ENCODE measurements at regions not wholly inside any gene's neighbourhood (a gene's known extent, or its start where the extent isn't known, plus 50 kb on each side); places are given as distances from the start of the nearest gene placed in this dataset.
A peak's percentile ranks its signal among the peaks of the same experiment; 100 is the strongest.

- DNase-seq = no peak
Measured at GRCh38 chr3:40848421-40848820, 323.7 kb downstream of the ZNF621 start.

DNA sequence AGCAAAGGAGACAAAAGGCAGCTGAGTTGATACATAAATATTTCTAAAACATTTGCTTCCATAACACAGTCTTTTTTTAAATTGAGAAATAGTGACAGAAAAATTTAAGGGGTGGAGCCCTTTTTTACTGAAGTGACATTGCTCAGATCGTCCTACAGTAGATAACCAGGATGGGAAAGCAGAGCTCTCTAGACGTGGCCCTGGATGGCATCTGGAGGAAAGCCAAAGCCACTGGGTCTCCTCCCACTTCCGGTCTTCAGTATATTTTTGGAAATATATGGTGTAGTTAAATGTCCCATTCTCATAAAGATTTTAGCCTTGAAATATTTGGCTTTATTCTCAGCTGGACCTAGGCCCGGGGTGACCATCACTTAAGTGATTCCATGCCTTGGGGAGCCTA is 326.1 kb downstream of the ZNF621 start:
- no peak for DNase-seq

DNA sequence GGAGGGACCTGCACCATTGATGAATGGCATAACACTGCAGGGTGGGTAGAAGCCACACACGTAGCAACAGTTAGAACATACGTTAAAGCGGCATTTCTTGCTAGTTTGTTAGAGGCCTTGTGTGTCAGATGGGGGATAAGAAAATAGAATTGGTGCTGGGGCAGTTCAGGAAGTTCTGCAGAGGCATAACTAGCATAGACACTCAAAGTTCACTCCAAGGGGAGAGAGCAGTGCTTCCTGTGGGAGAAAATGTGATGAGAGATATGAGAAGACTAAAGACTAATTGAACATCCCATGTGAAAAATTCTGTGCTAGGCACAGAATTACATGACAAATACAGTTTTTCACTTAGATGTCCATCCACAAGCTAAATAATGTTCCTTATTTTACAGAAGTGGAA is 327.1 kb downstream of the ZNF621 start:
- no peak for DNase-seq

DNA sequence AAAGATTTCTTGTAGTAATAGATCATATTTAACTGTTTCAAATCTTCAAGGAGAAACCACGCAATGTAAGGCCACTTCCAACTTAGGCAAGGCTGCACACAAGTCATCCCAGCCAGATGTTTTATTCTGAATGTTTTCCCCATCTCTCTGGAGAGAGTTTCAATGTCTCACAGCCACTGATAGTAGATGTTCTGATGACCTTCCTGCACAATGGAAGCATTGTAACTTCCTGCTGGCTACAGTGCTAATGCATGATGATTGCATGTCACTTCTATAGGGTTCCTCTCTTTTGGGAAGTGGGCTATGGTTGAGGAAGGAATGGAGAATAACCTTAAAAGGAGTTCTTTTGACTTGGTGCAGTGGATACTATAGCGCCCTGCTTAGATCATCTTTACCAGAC is 328.0 kb downstream of the ZNF621 start:
- no peak for DNase-seq

DNA sequence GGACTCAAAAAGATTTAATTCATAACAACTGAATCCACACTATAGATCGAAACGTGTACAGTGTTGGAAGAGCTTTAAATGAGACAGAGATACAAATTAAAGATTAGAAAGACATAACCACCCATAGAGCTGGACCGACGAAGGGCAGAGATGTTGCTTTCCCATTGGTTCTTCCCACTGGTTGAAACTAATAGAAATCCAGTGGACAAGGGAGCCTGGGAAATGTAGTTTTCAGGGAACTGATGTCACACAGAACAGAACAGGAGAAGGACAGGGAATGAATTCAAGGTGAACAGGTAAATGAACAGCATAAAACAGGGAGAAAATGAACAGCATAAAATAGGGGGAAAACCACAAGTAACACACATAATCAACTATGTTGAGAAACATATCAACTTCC is 328.7 kb downstream of the ZNF621 start:
- DNase-seq = no peak

DNA sequence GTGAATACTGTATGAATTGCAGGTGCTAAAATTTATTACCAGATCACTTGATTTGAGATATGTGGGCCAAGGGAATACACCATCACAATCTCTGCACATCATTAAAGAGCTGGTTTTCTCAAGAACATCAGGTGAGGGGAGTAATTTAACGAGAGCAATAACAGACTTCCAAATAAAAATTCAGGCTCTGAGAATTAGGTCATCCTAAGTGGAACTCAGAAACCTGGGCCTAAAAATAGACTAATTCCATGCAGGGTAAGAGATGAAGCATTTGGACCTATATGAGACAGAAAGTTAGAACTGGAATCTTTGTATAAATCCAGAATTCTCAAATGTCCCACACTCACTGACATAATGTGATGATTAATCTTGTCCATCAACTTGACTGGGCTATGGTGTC is 331.1 kb downstream of the ZNF621 start:
- DNase-seq = no peak

DNA sequence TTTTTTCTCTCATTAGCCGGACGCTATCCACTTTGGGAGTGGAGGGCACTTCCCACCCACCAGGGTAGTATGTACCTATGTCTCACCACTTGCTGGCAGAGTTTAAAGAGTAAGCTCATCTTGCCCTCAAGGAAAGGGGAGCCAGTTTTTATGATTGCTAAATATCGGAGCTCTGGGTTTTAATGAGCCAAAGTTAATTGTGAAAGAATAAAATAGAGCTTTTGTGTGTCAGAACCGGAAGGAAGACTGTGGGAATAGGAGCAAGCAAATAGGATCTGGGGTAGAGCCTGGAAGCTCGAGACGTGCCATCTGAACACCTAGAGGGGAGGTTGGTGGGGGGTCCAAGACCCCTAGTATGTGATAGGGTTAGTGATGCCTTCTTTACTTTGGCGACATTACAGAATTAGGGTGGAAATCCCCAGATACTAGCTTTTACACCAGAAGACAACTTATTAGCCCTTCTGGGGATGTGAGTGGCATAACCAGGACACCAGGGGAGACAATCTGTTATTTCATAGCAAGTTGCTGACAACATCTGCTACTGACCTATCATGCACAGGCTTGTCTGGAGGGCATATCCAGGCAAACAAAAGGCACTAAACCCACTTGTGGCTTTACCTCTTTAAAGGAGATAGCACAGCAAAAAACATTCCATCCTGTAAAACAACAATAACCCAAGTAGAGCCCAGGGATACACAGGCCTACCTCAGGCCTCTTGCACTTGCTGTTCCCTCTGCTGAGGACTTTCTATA is 333.8 kb downstream of the ZNF621 start:
- no peak for DNase-seq

DNA sequence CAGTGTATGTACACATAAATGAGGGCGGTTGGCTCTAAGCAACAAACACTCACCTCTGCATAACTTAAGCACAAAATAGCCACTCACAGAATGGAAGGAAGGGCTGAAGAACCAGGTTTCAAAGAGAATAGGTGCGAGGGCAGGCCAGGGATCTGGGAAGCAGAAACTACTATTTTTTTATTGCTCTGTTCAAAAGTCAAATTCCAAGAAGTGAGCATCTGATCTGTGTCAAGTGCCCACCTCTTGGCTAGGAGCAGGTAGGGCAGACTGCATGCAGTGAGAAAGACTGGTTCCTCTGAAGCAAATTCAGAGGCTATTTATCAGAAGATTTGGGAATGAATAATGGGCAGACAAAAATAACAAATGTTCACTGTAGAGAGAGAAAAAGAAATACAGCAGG is 336.4 kb upstream of the CTNNB1 start:
- no peak for DNase-seq

GRCh38 chr3:40864146-40864782 is 335.0 kb upstream of the CTNNB1 start:
- DNase-seq = no peak

DNA sequence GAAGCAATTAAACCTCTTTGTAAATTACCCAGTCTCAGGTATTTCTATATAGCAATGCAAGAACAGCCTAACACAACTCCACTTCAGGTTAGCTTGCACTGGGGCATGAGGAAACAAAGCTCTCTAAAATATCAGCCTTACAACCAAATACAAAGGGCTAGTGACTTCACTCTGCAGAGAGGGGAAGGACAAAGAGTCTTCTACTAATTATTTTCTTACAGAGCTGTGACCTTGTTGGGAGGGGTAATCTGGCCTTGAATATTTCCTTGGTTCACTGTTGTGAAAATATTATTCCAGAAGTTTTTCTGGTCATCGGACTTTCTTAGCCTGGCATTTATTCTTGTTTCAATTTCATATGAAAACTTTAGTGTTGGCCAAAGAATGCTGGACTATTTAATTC is 334.4 kb upstream of the CTNNB1 start:
- DNase-seq = no peak

DNA sequence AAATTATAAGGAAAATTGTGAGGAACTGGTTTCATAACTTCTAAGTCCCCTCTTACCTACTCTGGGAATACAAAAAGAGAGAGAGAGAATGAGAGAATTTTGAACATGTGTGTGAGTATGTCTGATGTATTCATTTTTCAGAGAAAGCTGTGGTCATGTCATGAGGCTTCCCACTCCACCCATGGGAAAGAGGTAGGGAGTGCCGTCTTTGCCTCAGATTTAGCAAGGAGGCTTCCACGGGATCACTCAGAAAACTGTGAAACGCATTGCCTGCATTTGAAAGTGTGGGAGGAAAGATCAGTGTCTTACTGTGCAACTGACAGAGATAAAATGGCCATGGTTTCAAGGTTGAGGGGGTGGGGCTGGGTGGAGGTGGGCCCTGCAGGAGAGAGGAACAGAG is 331.5 kb upstream of the CTNNB1 start:
- no peak for DNase-seq

- DNase-seq = peak in 4 of 58 donors; percentile 2 to 15 (median 5)
Measured at GRCh38 chr3:40869013-40869412, 330.3 kb upstream of the CTNNB1 start.

DNA sequence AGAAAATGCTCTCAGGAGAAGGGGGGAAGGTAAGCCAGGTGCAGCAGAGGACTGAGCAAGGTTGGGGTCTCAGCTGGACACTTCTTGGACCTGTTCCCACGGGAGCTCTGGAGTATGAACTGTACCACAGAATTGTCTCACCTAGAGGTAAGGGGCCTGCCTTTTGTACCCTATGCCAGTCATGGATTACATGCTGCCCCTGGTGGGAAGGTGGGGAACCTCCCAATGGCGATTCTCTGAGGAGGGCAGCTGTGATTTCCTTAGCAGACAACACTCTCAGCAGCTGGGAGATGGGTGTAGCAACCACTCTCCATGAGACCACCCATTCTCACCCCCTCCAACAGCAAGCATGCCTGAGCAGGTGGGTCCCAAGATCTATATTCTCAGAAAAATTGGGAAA is 329.4 kb upstream of the CTNNB1 start:
- DNase-seq = no peak

DNA sequence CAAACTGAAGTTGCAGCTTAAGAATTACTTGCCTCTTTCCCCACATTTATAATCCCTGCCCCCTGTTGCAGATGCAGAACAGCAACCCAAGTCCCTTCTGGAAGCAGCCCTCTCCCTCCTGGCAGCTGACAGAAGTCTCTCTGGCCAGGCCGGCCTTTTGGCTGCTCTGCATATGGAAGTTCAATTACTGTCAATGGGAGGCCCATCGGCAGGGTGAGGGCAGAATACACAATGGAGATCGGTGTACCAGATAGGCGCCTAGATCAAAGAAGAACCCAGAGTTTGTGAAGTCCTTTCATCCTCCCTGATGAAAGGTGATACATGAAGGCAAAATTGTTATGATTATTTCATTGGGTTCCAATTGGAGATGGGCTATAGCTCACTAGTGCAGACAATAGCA is 327.9 kb upstream of the CTNNB1 start:
- DNase-seq = peak in 1 of 58 donors; percentile 1

GRCh38 chr3:40872258-40872920 is 326.9 kb upstream of the CTNNB1 start:
- DNase-seq = no peak

DNA sequence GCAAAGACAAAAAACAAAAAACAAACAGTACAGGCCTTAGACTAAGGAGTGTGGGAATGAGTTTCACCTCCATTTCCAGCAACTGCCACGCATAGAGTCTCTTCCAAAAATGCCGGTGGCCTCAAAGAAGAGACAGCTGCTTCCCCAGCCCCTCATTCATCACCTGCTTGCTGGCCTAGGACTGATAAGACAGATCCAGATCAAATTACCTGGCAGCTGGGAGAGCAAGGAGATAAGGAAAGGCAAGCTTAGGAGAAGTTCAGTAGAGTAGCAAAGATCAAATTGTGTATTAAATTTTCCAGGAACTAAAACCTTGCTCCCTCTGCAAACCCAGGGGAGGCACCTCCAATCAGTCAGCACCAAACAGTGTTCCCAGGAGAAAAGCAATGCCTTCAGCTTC is 325.8 kb upstream of the CTNNB1 start:
- DNase-seq = no peak

GRCh38 chr3:40873934-40874699 is 325.2 kb upstream of the CTNNB1 start:
- DNase-seq = no peak

- no peak for DNase-seq
Measured at GRCh38 chr3:40875581-40875980, 323.7 kb upstream of the CTNNB1 start.

GRCh38 chr3:40876009-40876408 is 323.3 kb upstream of the CTNNB1 start:
- no peak for DNase-seq

DNA sequence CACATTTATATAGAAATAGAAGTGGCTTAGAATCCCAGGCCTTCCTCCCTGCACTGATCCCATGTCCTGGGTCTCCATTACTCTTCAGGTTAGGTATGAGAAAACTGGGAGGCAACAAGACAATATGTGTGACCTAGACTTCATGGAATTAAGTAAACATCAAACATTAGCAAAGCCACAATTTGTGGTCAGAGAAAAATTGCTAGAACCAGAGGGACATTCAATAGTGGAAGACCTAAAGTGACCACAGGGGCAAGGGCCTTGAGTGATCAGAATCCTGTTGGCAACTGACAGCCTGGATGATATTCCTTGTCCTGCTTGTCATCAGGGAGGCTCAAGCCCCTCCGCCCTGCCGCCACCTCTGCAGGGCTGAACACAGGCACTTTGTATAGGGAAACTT is 322.8 kb upstream of the CTNNB1 start:
- DNase-seq = no peak

- DNase-seq = peak in 51 of 58 donors; percentile 17 to 95 (median 68)
Measured at GRCh38 chr3:40877631-40878463, 321.5 kb upstream of the CTNNB1 start.

Data from anterior cingulate cortex (tissue), 58 donors.